Esophagus mucosa (tissue), 1 donor: ENCODE measurements at regions not wholly inside any gene's neighbourhood (a gene's known extent, or its start where the extent isn't known, plus 50 kb on each side); places are given as distances from the start of the nearest gene placed in this dataset.

Experiments used
- ATAC-seq: fragments of 200-7000 bp; cut with Tn5 transposase; one replicate; pipeline ENCODE4 v1.9.1; 2020
- donor health status: DM: yes; HTN: yes; CAD: no.

DNA sequence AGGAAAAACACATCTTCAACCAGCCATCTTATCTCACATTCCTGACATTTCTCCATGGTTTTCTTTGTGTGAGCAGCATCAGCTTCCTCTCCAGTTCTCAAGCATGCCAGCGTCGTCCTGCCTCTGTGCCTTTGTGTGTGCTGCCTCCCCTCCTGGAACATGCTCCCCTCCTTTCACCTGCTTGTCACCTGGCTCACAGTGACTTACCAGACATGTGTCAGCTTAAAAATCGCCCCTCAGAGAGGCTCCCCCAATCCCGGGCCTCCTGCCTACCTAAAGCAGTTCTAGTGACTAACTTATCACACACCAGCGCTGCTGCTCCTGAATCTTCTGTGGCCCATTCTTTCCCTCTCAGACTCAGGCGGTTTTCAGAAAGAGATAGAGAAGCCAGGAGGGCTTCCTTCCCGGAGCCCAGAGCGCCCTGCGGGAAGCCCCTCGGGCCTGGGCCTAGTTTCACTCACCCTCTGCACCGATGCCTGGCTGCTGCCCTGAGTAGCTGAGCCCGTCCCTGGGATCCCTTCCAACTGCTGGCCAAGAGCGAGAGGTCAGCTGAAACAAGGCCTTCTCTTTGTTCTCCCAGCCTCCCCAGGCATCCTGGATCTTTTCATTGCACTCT, 51.1 kb upstream of the MVB12B start:
- ATAC-seq: no peak

DNA sequence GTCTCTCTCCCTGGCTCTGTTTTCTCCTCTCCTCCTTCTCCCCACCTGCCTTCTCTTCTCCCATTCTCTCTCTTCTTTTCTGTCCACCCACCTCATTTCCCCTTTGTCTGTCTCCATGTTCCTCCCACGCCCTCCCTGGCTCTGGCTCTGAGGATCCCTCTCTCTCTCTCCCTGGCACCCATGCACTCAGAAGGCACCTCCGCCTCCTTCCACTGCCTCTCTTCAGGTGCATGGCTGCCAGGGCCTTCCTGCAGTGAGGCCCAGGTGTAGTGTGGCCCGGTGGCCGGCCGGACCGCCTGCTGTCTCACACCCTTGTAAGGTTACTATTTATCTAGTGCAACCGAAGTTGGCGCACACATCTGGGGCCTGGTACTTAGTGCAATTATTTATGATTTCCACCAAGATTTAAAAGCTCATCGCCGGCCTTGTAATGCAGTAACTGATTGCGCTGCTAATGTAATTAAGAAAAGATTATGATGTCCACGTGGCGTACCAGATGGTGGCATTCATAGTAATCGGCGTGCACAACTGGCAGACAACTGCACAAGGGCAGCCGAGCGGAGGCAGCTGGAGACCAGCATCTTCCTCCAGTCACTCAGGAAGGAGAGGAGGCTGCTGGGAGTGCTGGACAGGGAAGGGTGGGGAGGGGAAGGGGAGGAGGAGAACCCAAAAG, 50.4 kb upstream of the MVB12B start:
- no peak for ATAC-seq
